Activated CD8-positive, alpha-beta memory T cell treated with anti-CD3 and anti-CD28 coated beads, Interleukin-2, amount 50 U/mL, for 48 hours (primary cell): ENCODE measurements at regions not wholly inside any gene's neighbourhood (a gene's known extent, or its start where the extent isn't known, plus 50 kb on each side); places are given as distances from the start of the nearest gene placed in this dataset.

Experiments used
- DNase-seq: peaks from one replicate; pipeline ENCODE4 v3.0.0-alpha.2; 2020

- no peak for DNase-seq
Observed at GRCh38 chr2:186919296-186919695, 70.3 kb upstream of the ZSWIM2 start.

- DNase-seq = no peak
Observed at GRCh38 chr2:186918495-186918894, 69.5 kb upstream of the ZSWIM2 start.

GRCh38 chr2:186917866-186918265, 68.9 kb upstream of the ZSWIM2 start:
- DNase-seq = no peak

GRCh38 chr2:186913870-186914269, 64.9 kb upstream of the ZSWIM2 start:
- no peak for DNase-seq

GRCh38 chr2:186912979-186913378, 64.0 kb upstream of the ZSWIM2 start:
- no peak for DNase-seq

- DNase-seq = no peak
Observed at GRCh38 chr2:186911551-186912085, 62.6 kb upstream of the ZSWIM2 start.

GRCh38 chr2:186910996-186911395, 62.0 kb upstream of the ZSWIM2 start:
- DNase-seq = no peak

GRCh38 chr2:186909095-186909494, 60.1 kb upstream of the ZSWIM2 start:
- DNase-seq = no peak

GRCh38 chr2:186907897-186908296, 58.9 kb upstream of the ZSWIM2 start:
- DNase-seq = no peak

- no peak for DNase-seq
Observed at GRCh38 chr2:186903216-186903615, 54.2 kb upstream of the ZSWIM2 start.
